ENCODE measurements at regions not wholly inside any gene's neighbourhood (a gene's known extent, or its start where the extent isn't known, plus 50 kb on each side); places are given as distances from the start of the nearest gene placed in this dataset.

GRCh38 chr18:77590943-77591515 is 341.4 kb downstream of the GALR1 start:
- TF ChIP-seq, protein P1, sequence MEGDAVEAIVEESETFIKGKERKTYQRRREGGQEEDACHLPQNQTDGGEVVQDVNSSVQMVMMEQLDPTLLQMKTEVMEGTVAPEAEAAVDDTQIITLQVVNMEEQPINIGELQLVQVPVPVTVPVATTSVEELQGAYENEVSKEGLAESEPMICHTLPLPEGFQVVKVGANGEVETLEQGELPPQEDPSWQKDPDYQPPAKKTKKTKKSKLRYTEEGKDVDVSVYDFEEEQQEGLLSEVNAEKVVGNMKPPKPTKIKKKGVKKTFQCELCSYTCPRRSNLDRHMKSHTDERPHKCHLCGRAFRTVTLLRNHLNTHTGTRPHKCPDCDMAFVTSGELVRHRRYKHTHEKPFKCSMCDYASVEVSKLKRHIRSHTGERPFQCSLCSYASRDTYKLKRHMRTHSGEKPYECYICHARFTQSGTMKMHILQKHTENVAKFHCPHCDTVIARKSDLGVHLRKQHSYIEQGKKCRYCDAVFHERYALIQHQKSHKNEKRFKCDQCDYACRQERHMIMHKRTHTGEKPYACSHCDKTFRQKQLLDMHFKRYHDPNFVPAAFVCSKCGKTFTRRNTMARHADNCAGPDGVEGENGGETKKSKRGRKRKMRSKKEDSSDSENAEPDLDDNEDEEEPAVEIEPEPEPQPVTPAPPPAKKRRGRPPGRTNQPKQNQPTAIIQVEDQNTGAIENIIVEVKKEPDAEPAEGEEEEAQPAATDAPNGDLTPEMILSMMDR (IDR thresholded peaks at IDR 0.05; ENCODE audit: insufficient read depth, low read depth, low read length), result no peak
- POLR2A ChIA-PET, result no interaction called here

DNA sequence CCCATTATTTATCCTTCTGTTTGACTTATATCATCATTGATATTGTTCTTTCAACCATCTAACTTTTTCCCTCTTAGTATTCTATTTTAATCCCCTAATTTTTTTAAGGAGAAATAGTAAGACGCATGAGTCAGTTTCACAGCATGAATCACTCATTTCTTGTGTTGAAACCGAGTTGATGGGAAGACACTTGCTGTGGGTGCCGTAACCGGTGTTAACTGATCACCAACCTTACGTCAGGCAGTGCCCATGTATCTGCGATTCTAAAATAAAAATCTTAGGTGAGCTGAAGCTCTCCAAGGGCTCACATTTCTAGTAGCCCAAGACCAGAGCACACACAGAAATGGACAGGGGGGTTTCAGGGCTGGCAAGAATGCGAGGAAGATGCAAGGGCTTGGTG is 348.1 kb downstream of the GALR1 start:
- Histone ChIP-seq H3K36me3 (ENCODE audit: control insufficient read depth, insufficient read depth, low read length) (no peaks in the 10 kb centered on the region), H3K4me3 (ENCODE audit: low read depth, low read length) (no peak overlapping the region), H3K27me3 (ENCODE audit: control insufficient read depth, insufficient read depth, low read length) (no peaks in the 10 kb centered on the region)
- TF ChIP-seq, protein P1 (IDR thresholded peaks at IDR 0.05; ENCODE audit: insufficient read depth, low read depth, low read length), result no peak
- CTCF ChIA-PET, result no interaction called here
- POLR2A ChIA-PET, result no interaction called here
- DNase-seq (ENCODE audit: low read depth), result no peak

More at GRCh38 chr18:77590943-77591515, 341.4 kb downstream of the GALR1 start:
- Histone ChIP-seq H3K36me3 (ENCODE audit: control insufficient read depth, insufficient read depth, low read length) (no peaks in the 10 kb centered on the region), H3K4me3 (ENCODE audit: low read depth, low read length) (no peak overlapping the region), H3K27me3 (ENCODE audit: control insufficient read depth, insufficient read depth, low read length) (no peaks in the 10 kb centered on the region)
- DNase-seq (ENCODE audit: low read depth), result no peak
- CTCF ChIA-PET, result no interaction called here

DNA sequence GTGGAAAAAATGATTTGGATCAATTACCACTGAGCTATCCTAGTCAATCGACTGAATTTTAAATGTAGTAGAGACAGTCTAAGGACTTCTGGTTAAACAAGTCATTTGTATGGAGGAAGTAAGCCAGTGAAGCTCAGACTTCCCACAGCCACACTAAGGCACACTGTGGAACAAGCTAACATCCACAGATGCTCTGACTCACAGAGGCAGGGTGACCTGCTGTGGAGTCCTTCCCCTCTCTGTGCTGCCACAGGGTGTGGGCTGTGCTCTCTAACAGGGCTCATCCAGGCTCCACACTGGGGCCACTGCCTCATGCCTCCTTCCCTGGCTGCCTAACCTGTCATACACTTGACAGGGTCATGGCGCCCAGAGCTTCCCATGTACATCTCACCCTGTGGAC is 351.0 kb downstream of the GALR1 start:
- ChIA-PET CTCF (no interaction called here), POLR2A (no interaction called here)
- TF ChIP-seq, protein P1 (IDR thresholded peaks at IDR 0.05; ENCODE audit: insufficient read depth, low read depth, low read length), result no peak
- no peak for DNase-seq (ENCODE audit: low read depth)
- Histone ChIP-seq H3K4me3 (ENCODE audit: low read depth, low read length) (no peak overlapping the region), H3K36me3 (ENCODE audit: control insufficient read depth, insufficient read depth, low read length) (no peaks in the 10 kb centered on the region), H3K27me3 (ENCODE audit: control insufficient read depth, insufficient read depth, low read length) (no peaks in the 10 kb centered on the region)

- POLR2A ChIA-PET, result no interaction called here
- DNase-seq (ENCODE audit: low read depth), result no peak
These were observed 351.9 kb downstream of the GALR1 start for GRCh38 chr18:77601567-77601966.

DNA sequence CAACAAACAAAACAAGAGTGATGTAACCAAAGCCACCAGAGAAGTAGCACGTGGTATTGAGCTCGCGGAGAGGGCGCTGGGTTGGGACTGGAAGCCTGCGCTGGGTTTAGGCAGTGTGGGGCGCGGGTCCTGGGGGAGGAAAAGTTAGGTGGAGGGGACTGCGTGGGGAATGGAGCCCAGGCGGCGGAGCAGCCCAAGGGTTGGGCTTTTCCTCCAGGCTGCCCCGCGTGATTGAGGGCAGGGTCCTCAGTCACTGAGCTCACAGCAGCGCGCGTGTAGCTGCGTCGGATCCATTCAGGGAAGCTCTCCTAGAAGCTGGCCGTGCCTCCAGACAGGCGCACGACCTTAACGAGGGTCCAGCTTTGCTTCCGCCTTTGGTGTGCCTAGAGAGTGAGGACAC is 357.4 kb downstream of the GALR1 start:
- DNase-seq (ENCODE audit: low read depth), result no peak
- ChIA-PET CTCF (no interaction called here), POLR2A (no interaction called here)
- Histone ChIP-seq H3K4me3 (ENCODE audit: low read depth, low read length) (no peak overlapping the region), H3K27me3 (ENCODE audit: control insufficient read depth, insufficient read depth, low read length) (no peaks in the 10 kb centered on the region), H3K36me3 (ENCODE audit: control insufficient read depth, insufficient read depth, low read length) (no peaks in the 10 kb centered on the region)
- TF ChIP-seq, protein P1 (IDR thresholded peaks at IDR 0.05; ENCODE audit: insufficient read depth, low read depth, low read length), result no peak

More at GRCh38 chr18:77601567-77601966, 351.9 kb downstream of the GALR1 start:
- Histone ChIP-seq H3K27me3 (ENCODE audit: control insufficient read depth, insufficient read depth, low read length) (no peaks in the 10 kb centered on the region), H3K36me3 (ENCODE audit: control insufficient read depth, insufficient read depth, low read length) (no peaks in the 10 kb centered on the region), H3K4me3 (ENCODE audit: low read depth, low read length) (no peak overlapping the region)
- TF ChIP-seq, protein P1 (IDR thresholded peaks at IDR 0.05; ENCODE audit: insufficient read depth, low read depth, low read length), result no peak
- CTCF ChIA-PET, result no interaction called here
